IPS-NIHi7 (cell line): ENCODE measurements at regions not wholly inside any gene's neighbourhood (a gene's known extent, or its start where the extent isn't known, plus 50 kb on each side); places are given as distances from the start of the nearest gene placed in this dataset.

Experiments
- DNase-seq: peaks from one replicate; pipeline ENCODE4 v3.0.0; 2012; ENCODE audit warnings: mixed read lengths; ENCODE audit errors: extremely low spot score

GRCh38 chr5:97580746-97581145 lies 397.7 kb upstream of the RIOK2 start:
- DNase-seq = no peak

GRCh38 chr5:97591781-97592180 lies 408.7 kb upstream of the RIOK2 start:
- DNase-seq = no peak

GRCh38 chr5:97600486-97600885 lies 417.4 kb upstream of the RIOK2 start:
- DNase-seq = no peak

DNA sequence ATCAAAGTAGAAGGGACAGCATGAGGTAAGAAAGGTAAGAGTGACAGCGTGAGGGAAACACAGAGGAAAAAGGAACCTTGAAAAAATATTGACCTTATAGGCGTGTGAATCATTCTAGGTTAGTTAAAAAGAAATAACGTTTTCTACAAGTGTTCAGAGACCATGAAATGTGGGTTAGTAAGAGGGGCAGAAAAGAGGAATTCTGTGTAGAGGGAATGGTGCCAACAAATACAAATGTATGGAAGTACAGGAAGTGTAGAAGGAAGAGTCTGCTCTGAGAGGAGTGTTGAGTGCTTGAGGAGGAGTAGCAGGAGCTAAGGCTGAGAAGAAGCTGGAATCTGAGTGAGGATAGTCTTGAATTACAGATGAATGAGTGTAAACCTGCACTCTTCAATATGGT lies 418.6 kb upstream of the RIOK2 start:
- DNase-seq = no peak

GRCh38 chr5:97606531-97606930 lies 423.5 kb upstream of the RIOK2 start:
- no peak for DNase-seq

GRCh38 chr5:97608501-97608900 lies 425.5 kb upstream of the RIOK2 start:
- no peak for DNase-seq

DNA sequence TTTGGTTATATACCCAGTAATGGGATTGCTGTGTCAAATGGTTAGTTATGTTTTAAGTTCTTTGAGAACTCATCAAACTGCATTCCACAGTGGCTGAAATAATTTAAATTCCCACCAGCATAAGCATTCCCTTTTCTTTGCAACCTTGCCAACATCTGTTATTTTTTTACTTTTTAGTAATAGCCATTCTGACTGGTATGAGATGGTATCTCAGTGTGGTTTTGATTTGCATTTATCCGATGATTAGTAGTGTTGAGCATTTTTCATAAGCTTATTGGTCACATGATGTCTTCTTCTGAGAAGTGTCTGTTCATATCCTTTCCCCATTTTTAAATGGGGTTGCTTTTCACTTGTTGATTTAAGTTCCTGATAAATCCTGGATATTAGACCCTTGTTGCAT lies 435.7 kb upstream of the RIOK2 start:
- no peak for DNase-seq

DNA sequence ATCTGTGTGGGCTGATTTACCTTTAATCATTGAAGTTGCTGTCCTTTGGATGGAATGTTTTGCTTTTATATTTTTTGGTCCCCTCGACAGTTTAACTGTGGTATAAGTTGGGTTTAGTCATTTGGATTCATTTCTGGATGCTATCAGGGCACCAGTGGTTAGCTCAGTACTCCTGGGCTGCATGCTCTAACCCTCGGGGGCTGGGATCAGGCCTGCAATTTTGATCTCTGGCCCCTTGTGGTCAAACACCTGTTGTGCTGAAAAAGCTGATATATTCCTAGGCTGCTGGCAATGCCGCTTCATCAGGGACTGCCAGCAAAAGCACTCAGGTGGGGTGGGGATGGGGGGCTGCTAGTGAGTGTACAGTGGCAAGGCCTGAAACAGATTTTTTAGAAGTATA lies 440.4 kb upstream of the RIOK2 start:
- peak; percentile 38 for DNase-seq

GRCh38 chr5:97624886-97625285 lies 441.8 kb upstream of the RIOK2 start:
- no peak for DNase-seq

DNA sequence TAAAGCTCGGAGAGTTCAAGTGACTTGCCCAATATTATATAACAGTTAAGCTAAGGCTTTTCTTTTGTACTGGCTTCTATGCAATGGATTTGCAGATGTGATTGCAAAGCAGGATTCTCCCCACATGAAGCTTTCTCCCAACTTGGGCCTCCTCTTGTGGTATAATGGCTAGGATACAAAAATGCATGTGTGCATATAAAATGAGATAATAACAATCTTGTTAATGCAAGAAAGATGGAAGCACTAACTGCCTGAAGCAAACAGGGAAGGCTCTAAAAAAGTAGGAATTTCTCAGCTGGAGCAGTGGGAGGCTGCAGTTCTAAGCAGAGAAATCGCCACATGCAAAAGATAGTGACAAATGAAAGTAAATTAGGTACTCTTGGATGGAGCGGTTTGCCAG lies 444.2 kb upstream of the RIOK2 start:
- no peak for DNase-seq

DNA sequence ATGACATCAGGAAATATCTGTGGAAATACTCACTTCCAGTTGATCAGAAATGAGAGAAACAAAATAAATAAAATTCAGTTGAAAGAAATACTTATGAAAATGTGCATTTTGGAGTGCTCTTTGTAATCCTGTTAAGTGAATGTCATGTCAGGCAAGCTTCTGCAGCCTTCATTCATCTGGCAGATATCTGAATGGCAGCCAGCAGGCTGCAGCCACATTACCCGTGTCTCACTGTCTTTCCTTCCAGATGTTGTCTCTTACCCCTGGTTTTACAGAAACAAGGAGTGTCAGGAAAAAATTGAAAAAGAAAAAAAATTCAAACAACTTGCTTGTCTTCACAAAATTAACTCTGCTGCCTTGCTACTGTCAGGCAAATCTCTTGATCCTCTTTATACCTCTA lies 445.0 kb upstream of the RIOK2 start:
- DNase-seq = no peak

GRCh38 chr5:97628807-97629206 lies 445.8 kb upstream of the RIOK2 start:
- DNase-seq = no peak

DNA sequence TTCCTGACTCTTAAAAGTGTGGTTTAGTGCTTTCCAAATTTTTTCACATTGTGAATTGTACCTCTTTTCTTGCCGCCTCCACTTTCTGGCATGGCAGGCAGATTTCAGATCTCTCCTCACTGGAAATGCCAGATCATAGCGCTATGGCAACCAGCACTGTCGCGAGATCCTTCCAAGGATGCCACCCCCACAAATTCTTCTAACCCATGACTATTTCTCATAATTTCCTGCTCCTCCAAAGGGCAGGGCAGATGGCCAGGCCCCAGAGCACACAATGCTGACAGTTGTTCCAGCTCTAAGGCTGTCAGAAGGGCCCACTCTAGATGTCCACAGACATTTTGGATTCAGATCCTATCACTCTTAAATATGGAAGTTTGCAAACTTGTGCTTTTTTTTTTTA lies 446.2 kb upstream of the RIOK2 start:
- peak; percentile 10 for DNase-seq

DNA sequence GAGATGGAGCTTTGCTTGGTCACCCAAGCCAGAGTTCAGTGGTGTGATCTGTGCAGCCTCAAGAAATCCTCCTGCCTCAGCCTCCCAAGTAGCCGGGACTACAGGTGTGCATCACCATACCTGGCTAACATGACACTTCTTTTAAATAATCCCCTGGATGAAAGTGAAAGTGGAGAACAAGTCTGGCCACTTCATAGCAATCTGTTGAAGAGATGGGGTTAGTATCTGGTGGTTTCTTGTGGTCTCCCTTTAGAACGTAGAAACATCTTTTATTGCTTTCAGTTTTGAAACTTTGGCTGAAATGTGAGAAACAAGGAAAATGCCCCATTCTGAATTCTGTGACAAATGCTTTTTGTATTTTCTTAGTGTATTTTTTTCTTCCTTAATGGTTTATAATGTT lies 452.5 kb upstream of the RIOK2 start:
- DNase-seq = no peak

GRCh38 chr5:97636766-97637165 lies 453.7 kb upstream of the RIOK2 start:
- DNase-seq = no peak

DNA sequence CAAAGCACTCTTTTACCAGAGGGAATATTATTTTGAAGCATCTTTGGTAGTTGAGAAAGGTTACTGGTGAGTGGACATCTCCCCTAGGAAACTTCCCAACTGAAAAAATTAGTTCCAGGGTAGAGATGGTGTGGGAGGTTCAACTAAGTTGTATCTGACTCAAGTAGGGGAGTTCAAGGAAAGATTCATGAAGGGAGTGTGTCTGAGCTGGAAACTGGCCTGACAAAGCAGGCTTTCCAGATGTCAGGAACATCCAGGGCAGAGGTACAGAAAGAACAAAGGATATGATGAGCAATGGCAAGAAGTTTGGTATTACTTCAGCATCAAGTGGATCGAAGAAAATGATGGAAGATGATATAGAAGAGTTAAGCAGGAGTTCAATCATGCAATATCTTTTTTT lies 458.0 kb upstream of the RIOK2 start:
- no peak for DNase-seq

DNA sequence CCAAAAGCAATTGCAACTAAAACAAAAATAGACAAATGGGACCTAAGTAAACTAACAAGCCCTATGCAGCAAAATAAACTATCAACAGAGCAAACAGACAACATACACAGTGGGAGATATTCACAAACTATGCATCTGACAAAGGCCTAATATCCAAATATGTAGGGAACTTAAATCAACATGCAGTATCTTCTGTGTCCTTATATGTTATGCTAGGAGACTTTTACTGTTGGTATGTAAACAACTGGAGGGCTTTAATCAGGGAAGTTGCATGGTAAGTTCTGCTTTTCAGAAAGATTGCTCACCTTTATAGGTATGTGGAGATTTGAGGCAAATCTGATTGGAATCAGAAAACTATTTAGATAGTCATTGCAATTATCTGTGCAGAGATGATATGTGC lies 461.2 kb upstream of the RIOK2 start:
- no peak for DNase-seq

- DNase-seq = no peak
Observed at GRCh38 chr5:97644896-97645295, 461.8 kb upstream of the RIOK2 start.

- no peak for DNase-seq
Observed at GRCh38 chr5:97657239-97657638, 474.2 kb upstream of the RIOK2 start.

GRCh38 chr5:97658116-97658900 lies 475.3 kb upstream of the RIOK2 start:
- no peak for DNase-seq

DNA sequence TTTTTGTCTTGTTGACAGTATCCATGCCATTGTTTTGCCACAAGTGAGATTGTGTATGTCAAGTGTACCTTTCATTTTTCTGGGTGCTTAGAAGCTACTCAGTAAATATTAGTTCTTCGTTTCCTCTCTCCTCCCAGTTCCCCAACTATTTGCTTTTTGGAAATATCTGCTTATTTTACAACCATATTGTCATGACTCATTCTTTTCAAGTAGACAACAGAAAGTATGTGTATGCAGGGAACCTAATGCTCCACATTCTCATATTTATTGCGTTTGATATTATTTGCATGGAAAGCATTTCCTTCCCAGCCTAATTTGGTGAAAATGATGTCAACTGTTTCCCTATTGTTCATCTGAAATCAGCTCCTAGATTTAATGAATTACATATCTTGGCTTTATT lies 483.7 kb upstream of the RIOK2 start:
- no peak for DNase-seq

GRCh38 chr5:97670447-97670846 lies 487.4 kb upstream of the RIOK2 start:
- no peak for DNase-seq

DNA sequence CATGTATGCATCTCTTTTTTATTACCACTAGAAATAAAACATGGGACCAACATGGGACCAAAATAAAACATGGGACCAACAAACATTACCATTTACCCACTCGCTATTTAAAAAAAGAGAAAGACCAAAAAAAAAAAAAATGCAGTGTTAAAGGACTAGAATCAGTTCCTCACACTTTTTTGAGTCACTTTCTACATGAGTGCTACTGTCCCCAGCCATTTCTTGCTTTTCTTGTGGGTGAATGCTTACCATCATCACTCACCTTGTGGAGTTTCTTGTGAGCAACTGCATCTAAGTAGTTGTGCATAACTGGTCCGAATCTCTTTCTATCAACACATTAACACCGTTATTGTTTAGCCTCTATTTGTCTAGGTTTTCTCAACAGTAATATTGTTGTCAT lies 493.6 kb upstream of the RIOK2 start:
- DNase-seq = no peak

GRCh38 chr5:97694091-97694490 lies 511.0 kb upstream of the RIOK2 start:
- no peak for DNase-seq
